ENCODE measurements at regions not wholly inside any gene's neighbourhood (a gene's known extent, or its start where the extent isn't known, plus 50 kb on each side); places are given as distances from the start of the nearest gene placed in this dataset.
"Not testable (repeated sequence)": the region's sequence is repeated elsewhere in the genome, so short reads cannot be mapped to it uniquely, and the experiment has no call there.

DNA sequence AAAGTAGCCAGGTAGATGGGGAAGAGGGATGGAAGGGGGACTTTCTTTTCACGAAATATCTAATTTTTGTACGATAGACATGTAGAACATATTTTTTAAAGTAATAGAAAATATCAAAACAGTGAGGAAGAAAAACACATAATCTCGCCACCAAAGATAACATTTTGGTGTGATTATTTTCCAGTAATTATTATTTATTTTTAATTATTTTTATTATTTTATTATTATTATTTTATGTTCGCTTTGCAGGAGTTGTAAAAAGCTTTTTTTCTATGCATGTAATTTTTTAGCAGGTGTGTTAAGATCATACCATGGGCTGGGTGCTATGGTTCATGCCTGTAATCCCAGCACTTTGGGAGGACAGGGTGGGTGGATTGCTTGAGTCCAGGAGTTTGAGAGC lies 85.6 kb upstream of the CCND2 start:
- H3K4me2 ChIP-seq (ENCODE audit: low read length): no peak overlapping the region
- H3K27me3 ChIP-seq (ENCODE audit: insufficient read depth, low read depth, low read length): no peaks in the 10 kb centered on the region
- H3K9ac ChIP-seq (ENCODE audit: low read length): no peak overlapping the region
- H3K9me3 ChIP-seq (ENCODE audit: low read length): no peaks in the 10 kb centered on the region
- H3K9me2 ChIP-seq (ENCODE audit: insufficient read depth, low read length): no peaks in the 10 kb centered on the region
- no peak overlapping the region for H3K27ac ChIP-seq (ENCODE audit: low read length)
- TF ChIP-seq EP300 (conservative IDR thresholded peaks at IDR 0.05; ENCODE audit: poor library complexity, severe bottlenecking): no peak
- TF ChIP-seq MXI1 (conservative IDR thresholded peaks at IDR 0.05; ENCODE audit: poor library complexity, severe bottlenecking): no peak
- TF ChIP-seq SMC3 (conservative IDR thresholded peaks at IDR 0.05; ENCODE audit: poor library complexity): no peak
- TF ChIP-seq, protein P1, sequence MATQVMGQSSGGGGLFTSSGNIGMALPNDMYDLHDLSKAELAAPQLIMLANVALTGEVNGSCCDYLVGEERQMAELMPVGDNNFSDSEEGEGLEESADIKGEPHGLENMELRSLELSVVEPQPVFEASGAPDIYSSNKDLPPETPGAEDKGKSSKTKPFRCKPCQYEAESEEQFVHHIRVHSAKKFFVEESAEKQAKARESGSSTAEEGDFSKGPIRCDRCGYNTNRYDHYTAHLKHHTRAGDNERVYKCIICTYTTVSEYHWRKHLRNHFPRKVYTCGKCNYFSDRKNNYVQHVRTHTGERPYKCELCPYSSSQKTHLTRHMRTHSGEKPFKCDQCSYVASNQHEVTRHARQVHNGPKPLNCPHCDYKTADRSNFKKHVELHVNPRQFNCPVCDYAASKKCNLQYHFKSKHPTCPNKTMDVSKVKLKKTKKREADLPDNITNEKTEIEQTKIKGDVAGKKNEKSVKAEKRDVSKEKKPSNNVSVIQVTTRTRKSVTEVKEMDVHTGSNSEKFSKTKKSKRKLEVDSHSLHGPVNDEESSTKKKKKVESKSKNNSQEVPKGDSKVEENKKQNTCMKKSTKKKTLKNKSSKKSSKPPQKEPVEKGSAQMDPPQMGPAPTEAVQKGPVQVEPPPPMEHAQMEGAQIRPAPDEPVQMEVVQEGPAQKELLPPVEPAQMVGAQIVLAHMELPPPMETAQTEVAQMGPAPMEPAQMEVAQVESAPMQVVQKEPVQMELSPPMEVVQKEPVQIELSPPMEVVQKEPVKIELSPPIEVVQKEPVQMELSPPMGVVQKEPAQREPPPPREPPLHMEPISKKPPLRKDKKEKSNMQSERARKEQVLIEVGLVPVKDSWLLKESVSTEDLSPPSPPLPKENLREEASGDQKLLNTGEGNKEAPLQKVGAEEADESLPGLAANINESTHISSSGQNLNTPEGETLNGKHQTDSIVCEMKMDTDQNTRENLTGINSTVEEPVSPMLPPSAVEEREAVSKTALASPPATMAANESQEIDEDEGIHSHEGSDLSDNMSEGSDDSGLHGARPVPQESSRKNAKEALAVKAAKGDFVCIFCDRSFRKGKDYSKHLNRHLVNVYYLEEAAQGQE (IDR thresholded peaks at IDR 0.05; ENCODE audit: borderline replicate concordance): no peak
- TF ChIP-seq TAF1 (IDR thresholded peaks at IDR 0.05; ENCODE audit: low read depth): no peak
- no peak for TF ChIP-seq EZH2 (IDR thresholded peaks at IDR 0.05; ENCODE audit: borderline replicate concordance, insufficient read depth, low read length, poor library complexity, severe bottlenecking)
- TF ChIP-seq CTCF (IDR thresholded peaks at IDR 0.05; ENCODE audit: poor library complexity, severe bottlenecking): no peak
- TF ChIP-seq POLR2AphosphoS5 (IDR thresholded peaks at IDR 0.05): no peak
- no peak for TF ChIP-seq RAD21 (conservative IDR thresholded peaks at IDR 0.05)
- H4K20me1 ChIP-seq (ENCODE audit: insufficient read depth): no peaks in the 10 kb centered on the region
- H3K4me3 ChIP-seq (ENCODE audit: low read length): no peak overlapping the region
- no peak overlapping the region for H2AFZ ChIP-seq (ENCODE audit: low read depth, low read length)
- H3K79me2 ChIP-seq (replicated peaks; ENCODE audit: insufficient read depth, low read length): no peaks in the 10 kb centered on the region
- H3K36me3 ChIP-seq (ENCODE audit: insufficient read depth, low read length): no peaks in the 10 kb centered on the region
- no peaks in the 10 kb centered on the region for H3F3A ChIP-seq (ENCODE audit: insufficient read depth, low read length, poor library complexity, severe bottlenecking)

DNA sequence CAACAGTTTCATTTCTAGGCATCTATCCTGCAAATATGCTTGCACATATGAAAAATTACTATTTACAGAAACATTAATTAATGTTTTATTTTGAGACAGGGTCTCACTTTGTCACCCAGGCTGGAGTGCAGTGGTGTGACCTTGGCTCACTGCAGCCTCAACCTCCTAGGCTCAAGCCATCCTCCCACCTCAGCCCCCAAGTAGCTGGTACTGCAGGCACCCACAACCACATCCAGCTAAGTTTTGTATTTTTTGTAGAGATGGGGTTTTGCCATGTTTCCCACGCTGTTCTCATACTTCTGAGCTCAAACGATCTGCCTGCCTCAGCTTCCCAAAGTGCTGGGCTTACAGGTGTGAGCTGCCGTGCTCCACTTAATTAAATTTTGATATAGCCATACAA lies 86.2 kb upstream of the CCND2 start:
- H3K9ac ChIP-seq (ENCODE audit: low read length); H3K79me2 ChIP-seq (replicated peaks; ENCODE audit: insufficient read depth, low read length); H4K20me1 ChIP-seq (ENCODE audit: insufficient read depth); H3K4me2 ChIP-seq (ENCODE audit: low read length); H3K27ac ChIP-seq (ENCODE audit: low read length); H2AFZ ChIP-seq (ENCODE audit: low read depth, low read length); H3K4me3 ChIP-seq (ENCODE audit: low read length); H3K9me2 ChIP-seq (ENCODE audit: insufficient read depth, low read length); H3K9me3 ChIP-seq (ENCODE audit: low read length); H3K36me3 ChIP-seq (ENCODE audit: insufficient read depth, low read length); H3F3A ChIP-seq (ENCODE audit: insufficient read depth, low read length, poor library complexity, severe bottlenecking); H3K27me3 ChIP-seq (ENCODE audit: insufficient read depth, low read depth, low read length): not testable (repeated sequence)
